HG02852 (cell line): ENCODE measurements at regions not wholly inside any gene's neighbourhood (a gene's known extent, or its start where the extent isn't known, plus 50 kb on each side); places are given as distances from the start of the nearest gene placed in this dataset.
"Not testable (repeated sequence)": the region's sequence is repeated elsewhere in the genome, so short reads cannot be mapped to it uniquely, and the experiment has no call there.

ENCODE experiments used
- ATAC-seq: cut with Tn5 transposase; IDR thresholded peaks from one replicate; pipeline ENCODE4 v1.9.1; 2021; ENCODE audit warnings: mild to moderate bottlenecking, moderate library complexity; ENCODE audit not compliant: unreplicated experiment

- ATAC-seq, result no peak
These were observed 577.7 kb downstream of the EBF1 start for GRCh38 chr5:158521995-158522394.

- no peak for ATAC-seq
These were observed 580.2 kb downstream of the EBF1 start for GRCh38 chr5:158519433-158520021.

GRCh38 chr5:158516521-158516920 lies 583.2 kb downstream of the EBF1 start:
- no peak for ATAC-seq

- no peak for ATAC-seq
These were observed 584.7 kb downstream of the EBF1 start for GRCh38 chr5:158514986-158515359.

GRCh38 chr5:158514319-158514985 lies 585.3 kb downstream of the EBF1 start:
- no peak for ATAC-seq

- ATAC-seq, result no peak
These were observed 586.0 kb downstream of the EBF1 start for GRCh38 chr5:158513490-158514318.

- ATAC-seq, result peak; percentile 66
These were observed 588.3 kb downstream of the EBF1 start for GRCh38 chr5:158511454-158511853.

GRCh38 chr5:158510479-158510878 lies 589.2 kb downstream of the EBF1 start:
- ATAC-seq, result no peak

- no peak for ATAC-seq
These were observed 593.1 kb downstream of the EBF1 start for GRCh38 chr5:158506648-158507047.

- ATAC-seq, result no peak
These were observed 597.0 kb downstream of the EBF1 start for GRCh38 chr5:158502686-158503085.

- no peak for ATAC-seq
These were observed 599.8 kb downstream of the EBF1 start for GRCh38 chr5:158499892-158500418.

- no peak for ATAC-seq
These were observed 600.4 kb downstream of the EBF1 start for GRCh38 chr5:158499075-158499891.

- no peak for ATAC-seq
These were observed 603.1 kb downstream of the EBF1 start for GRCh38 chr5:158496624-158497023.

GRCh38 chr5:158494541-158494940 lies 605.2 kb downstream of the EBF1 start:
- ATAC-seq, result no peak

- ATAC-seq, result not testable (repeated sequence)
These were observed 605.7 kb downstream of the EBF1 start for GRCh38 chr5:158494044-158494443.

- no peak for ATAC-seq
These were observed 606.9 kb downstream of the EBF1 start for GRCh38 chr5:158492841-158493242.

GRCh38 chr5:158492136-158492535 lies 607.6 kb downstream of the EBF1 start:
- no peak for ATAC-seq

GRCh38 chr5:158487664-158488063 lies 612.1 kb downstream of the EBF1 start:
- ATAC-seq, result no peak

- ATAC-seq, result no peak
These were observed 612.6 kb downstream of the EBF1 start for GRCh38 chr5:158487156-158487555.

GRCh38 chr5:158486566-158486965 lies 613.1 kb downstream of the EBF1 start:
- ATAC-seq, result no peak

GRCh38 chr5:158485604-158486081 lies 614.1 kb downstream of the EBF1 start:
- ATAC-seq, result no peak
